ENCODE measurements at regions not wholly inside any gene's neighbourhood (a gene's known extent, or its start where the extent isn't known, plus 50 kb on each side); places are given as distances from the start of the nearest gene placed in this dataset.
"Not testable (repeated sequence)": the region's sequence is repeated elsewhere in the genome, so short reads cannot be mapped to it uniquely, and the experiment has no call there.

DNA sequence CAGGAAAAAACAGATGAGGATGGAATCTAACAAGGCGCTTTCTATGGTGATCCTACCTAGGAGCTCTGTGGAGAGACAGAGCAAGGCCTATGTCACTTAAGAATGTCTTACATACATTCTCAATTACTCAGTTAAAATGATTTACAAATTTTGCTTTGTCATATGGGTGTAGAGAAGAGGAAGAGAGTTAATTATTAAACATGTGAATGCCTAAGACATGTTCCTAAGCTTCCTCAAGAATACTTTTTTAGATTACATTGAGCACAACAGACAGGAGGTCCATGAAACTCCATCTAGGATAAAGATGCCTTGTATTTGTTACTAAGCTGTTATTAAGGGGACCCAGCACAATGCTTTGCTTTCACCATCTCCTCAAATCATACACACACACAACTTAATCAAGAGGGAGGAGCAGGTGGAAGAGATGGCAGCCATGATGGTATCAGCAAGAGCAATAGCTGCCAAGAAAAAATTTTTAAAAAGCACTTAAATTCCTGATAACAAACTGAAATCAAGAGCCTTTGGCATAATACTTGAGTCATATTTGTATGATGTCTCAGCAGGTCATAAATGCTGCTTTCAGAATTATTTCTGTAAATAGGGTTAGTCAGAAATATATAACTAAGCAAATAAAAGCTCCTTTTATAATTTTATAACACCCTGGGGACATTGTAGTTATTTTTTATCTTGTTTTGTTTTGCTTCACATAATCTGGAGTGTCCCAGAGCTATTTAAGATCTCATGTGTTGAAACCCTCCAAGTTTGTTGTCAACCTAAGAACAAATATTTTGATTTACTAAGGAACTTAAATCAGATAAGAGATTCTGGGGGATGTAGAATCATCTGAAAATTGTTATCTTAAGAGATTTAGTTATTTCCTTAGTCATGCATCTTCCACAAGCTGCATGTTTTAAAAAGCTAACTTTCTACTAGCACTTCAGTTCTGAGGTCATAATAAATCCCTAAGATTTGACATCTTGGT is 70.0 kb upstream of the CD2AP start:
- DNase-seq: no peak

- peak in 3 of 14 donors; percentile 2 to 40 (median 17) for DNase-seq
Observed at GRCh38 chr6:47413752-47414422, 63.7 kb upstream of the CD2AP start.

- peak in 1 of 14 donors; percentile 10 for DNase-seq
Observed at GRCh38 chr6:47414423-47415167, 63.0 kb upstream of the CD2AP start.

- DNase-seq: no peak
Observed at GRCh38 chr6:47416396-47417345, 60.9 kb upstream of the CD2AP start.

- no peak for DNase-seq
Observed at GRCh38 chr6:47419621-47420020, 58.0 kb upstream of the CD2AP start.

DNA sequence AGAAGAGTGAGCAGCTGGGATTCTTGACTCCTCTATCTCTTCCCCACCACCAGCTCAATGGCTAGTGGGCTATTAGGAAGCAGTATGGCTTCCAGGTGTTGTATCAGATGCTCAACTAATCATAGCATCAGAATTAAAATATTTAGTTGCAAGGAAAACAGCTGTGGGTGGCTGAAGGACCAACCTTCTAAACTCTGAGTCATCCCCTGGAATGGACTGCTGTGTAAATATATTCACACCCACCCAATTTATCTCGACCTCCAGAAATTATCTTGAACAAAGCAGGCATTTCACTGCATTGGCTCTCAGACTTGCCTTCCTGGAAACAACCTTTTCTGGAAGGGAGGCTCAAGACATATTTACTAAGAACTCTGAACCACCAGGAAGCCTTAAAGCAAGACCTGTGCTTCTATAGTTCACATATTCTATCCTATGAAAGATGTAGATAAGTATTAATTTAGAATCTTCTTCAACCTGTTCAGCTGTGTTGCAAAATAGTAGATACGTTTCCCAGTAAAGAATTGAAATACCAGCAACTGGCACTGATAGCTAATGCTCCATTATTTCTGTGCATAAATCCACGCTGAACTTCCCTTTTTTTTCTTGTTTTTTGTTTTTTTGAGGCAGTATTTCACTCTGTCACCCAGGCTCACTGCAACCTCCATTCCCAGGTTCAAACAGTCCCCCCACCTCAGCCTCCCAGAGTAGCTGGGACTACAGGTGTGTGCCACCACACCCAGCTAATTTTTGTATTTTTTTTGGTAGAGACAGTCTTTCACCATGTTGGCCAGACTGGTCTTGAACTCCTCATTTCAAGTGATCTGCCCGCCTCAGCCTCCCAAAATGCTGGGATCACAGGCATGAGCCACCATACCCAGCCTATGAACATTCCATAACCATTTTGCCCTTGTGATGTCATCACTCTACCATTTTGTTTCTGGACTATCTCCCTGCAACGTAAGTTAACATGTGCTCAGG is 56.9 kb upstream of the CD2AP start:
- no peak for DNase-seq

DNA sequence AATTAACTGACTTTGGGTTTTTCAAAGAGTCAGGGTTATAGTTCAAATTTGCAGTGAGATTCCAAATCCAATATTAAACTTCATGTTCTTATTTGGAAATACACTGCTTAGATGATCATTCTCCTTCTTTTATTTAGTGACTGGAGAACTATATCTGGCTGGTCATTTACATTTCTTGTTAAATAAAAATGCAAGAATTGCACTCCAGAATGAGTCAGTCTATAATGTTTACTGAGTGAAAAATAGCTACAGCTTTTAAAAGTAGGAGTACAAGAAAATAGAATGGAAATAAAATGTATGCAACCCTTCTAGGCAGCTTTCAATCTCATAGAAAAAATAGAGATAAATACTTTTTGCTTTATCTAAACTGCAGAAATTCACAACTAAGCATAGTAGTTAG is 54.5 kb upstream of the CD2AP start:
- no peak for DNase-seq

- DNase-seq: no peak
Observed at GRCh38 chr6:47424436-47424836, 53.2 kb upstream of the CD2AP start.

DNA sequence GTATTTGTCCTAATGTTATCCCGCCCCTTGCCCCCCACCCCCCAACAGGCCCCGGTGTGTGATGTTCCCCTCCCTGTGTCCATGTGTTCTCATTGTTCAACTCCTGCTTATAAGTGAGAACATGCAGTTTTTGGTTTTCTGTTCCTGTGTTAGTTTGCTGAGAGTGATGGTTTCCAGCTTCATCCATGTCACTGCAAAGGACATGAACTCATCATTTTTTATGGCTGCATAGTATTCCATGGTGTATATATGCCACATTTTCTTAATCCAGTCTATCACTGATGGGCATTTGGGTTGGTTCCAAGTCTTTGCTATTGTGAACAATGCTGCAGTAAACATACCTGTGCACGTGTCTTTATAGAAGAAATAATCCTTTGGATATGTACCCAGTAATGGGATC is 51.9 kb upstream of the CD2AP start:
- not testable (repeated sequence) for DNase-seq

DNA sequence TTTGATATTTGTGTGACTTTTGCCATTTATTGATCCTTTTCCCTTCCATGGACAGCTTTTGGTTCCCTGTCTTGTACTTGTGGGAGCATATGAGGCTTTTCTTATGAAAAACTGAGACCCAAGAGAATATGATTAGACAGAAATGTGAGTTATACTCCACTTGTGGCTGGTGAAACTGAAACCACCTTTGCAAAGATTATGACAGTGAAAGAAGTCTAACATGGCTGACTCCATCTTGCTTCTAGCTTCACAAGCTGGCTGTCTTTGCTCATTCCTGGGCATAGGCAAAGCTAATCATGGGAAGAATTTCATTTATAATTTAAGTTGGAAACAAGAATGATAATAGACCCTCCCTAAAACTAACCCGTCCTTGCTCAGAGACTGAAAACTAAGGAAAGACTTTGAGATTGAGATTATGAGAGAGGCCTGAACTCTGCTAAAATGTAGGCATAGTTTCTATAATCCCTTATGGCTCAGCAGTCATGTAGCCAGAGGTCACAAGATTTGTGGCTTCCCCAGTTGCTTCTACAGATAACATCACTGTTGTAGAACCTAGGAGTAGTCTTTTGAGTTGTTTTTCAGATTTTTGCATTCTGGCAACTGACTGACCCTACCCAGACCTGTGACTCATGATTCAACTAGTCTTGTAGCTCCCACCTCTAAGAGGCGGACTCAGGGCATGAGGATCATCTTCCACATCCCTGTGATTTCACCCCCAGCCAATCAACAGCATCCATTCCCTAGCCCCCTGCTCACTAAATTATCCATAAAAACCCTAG is 50.9 kb upstream of the CD2AP start:
- no peak for DNase-seq

DNA sequence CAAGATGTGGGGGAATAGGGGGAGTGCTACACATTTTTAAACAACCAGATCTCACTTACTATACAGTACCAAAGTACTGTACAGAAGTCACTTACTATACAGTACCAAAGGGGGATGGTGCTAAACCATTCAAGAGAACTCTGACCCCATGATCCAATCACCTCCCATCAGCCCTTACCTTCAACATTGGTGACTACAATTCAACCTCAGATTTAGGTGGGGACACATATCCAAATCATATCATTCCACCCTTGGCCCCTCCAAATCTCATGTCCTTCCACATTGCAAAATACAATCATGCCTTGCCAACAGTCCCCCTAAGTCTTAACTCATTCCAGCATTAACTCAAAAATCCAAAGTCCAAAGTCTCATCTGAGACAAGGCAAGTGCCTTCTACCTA is 49.9 kb upstream of the CD2AP start:
- no peak for DNase-seq

All from C1 segment of cervical spinal cord (tissue), 14 donors.